Ishikawa (cell line): ENCODE measurements at regions not wholly inside any gene's neighbourhood (a gene's known extent, or its start where the extent isn't known, plus 50 kb on each side); places are given as distances from the start of the nearest gene placed in this dataset.

ENCODE experiments used
- MAX ChIP-seq: IDR thresholded peaks from 2 replicates; pipeline ENCODE4 v1.6.1; 2012
- USF1 ChIP-seq: IDR thresholded peaks from 2 replicates; pipeline ENCODE4 v1.6.1; 2012

DNA sequence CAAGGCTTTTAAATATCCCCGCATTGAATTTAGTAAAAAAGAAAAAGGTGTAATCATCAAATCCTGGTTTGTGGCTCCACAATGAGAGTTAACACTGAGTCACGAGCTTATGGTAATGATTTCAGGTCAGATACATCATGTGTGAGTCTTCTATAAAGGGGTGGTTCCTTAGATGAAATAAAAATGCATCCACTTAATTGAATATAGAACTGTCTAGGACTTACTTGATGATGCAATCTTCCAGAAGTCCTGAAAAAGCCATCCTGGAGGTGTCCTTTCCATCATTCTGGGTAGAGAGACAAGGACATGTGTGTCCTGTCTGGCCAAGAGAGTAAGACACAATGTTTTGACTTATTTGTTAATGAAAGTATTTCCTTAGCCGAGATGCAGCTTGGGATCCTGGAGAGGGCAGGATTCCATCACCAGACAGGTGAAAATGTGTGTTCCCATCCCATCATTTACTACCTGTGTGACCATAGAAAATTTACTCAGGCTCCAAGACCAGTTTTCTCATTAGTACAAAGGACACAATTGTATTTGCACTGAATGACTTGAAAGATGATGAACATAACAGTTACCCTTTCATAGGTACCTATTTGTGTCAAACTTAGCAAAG is 1539.8 kb upstream of the PIK3C3 start:
- TF ChIP-seq USF1 (no peak), MAX (no peak)
